HG03025 (cell line): ENCODE measurements at regions not wholly inside any gene's neighbourhood (a gene's known extent, or its start where the extent isn't known, plus 50 kb on each side); places are given as distances from the start of the nearest gene placed in this dataset.
"Not testable (repeated sequence)": the region's sequence is repeated elsewhere in the genome, so short reads cannot be mapped to it uniquely, and the experiment has no call there.

Experiments used
- ATAC-seq: cut with Tn5 transposase; IDR thresholded peaks from one replicate; pipeline ENCODE4 v1.9.1; 2021; ENCODE audit warnings: mild to moderate bottlenecking, moderate library complexity; ENCODE audit not compliant: unreplicated experiment, low FRiP score

GRCh38 chr21:29396951-29397455, 98.3 kb downstream of the BACH1 start:
- no peak for ATAC-seq

- no peak for ATAC-seq
Measured at GRCh38 chr21:29403301-29403700, 104.6 kb downstream of the BACH1 start.

DNA sequence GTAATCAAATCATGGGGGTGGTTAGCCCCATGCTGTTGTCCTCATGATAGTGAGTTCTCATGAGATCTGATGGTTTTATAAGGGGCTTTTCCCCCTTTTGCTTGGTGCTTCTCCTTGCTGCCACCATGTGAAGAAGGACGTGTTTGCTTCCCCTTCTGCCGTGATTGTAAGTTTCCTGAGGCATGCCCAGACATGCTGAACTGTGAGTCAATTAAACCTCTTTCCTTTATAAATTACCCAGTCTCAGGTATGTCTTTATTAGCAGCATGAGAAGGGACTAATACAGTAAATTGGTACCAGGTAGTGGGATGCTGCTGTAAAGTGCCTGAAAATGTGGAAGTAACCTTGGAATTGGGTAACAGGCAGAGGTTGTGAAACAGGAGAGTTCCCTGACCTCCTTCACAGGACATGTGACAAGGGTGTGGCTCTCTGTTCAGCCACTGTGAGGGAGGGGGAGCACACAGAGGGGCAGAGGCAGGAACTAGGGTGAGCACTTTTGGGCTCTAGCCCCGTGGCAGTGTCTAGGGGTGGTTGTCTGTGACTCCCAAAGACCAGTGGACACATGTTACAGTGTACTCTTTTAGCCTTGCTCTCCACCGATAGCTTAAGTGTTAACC, 105.3 kb downstream of the BACH1 start:
- ATAC-seq = no peak

DNA sequence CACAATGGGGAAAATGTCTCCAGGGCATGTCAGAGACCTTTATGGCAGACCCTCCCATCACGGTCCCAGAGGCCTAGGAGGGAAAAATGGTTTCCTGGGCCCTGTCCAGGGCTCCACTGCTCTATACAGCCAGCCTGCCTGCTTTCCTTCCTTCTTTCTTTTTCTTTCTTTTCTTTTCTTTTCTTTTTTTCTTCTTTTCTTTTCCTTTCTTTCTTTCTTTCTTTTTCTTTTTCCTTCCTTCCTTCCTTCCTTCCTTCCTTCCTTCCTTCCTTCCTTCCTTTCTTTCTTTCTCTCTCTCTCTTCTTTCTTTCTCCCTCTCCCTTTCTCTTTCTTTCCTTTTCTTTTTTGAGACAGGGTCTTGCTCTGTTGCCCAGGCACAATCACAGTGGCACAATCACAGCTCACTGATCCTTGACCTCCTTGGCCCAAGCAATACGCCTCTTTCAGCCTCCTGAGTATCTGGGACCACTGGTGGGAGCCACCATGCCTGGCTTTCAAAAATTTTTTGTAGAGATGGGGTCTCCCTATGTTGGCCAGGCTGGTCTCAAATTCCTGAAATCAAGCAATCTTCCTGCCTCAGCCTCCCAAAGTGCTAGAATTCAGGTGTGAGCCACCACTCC, 106.9 kb downstream of the BACH1 start:
- no peak for ATAC-seq

DNA sequence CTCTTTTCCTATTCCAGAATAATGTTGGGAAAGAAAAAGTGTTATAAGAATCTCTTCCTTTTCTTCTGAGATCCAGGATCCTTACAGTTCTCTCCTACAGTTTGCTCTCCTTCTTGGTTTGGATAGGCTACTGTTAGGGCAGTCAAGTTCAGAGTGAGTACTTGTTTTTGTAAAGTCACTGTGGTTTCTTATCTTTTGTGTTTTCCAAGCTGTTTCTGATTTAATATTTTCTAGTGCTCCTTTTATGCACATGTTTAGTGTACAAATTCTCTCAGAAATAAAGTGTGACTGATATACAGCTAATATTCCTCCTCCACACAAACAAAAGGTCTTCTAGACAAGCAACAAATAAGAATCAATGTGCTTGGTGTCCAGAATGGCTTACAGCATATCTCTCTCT, 107.7 kb downstream of the BACH1 start:
- no peak for ATAC-seq

GRCh38 chr21:29407571-29407970, 108.8 kb downstream of the BACH1 start:
- ATAC-seq = no peak

- ATAC-seq = no peak
Measured at GRCh38 chr21:29413683-29414082, 115.0 kb downstream of the BACH1 start.

DNA sequence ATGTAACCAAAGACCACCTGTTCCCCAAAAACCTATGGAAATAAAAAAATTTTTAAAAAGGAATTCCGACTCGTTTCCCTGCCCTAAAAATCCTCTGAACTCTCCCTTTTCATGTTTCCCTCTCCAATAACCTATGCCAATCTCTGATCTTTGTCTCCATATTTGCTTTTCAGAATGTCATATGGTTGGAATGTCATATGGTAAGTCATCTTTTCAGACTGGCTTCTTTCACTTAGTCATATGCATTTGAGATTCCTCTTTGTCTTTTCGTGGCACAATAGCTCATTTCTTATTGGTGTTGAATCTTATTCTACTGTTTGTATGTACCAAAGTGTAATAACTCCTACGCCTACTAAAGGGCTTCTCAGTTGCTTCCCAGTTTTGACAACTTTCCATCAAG, 117.5 kb downstream of the BACH1 start:
- ATAC-seq = no peak

DNA sequence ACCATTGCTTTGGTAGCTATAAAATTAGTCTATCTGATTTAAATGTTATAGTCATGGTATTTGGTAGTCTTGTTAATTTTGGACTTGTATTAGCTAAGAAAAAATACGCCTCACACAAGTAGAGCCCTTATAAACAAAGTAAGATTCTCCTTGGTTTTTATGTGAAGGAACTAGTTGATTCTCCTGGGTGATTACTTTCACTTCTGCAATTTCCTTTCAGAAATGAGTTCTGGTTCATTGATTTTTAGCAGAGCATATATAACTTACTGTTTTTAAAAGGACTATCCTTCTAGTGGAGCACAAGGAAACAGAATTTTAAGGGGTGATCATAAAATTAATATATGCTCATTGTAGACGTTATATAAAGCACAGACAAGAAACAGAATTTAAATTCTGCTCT, 120.1 kb downstream of the BACH1 start:
- ATAC-seq = peak; percentile 63

DNA sequence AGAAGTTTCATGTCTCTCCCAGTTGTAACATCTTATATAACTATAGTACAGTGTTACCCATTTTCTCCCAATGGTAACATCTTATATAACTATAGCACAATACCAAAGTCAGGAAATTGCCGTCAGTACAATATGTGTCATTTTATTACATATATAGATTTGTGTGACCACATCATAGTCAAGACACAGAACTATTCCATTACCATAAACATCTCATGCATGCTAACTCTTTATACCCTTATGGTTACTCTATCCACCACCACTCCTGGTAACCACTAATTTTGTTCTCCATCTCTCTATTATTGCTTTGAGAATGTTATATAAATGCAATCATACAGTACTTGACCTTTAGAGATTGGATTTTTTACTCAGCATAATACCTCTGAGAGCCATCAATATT, 120.7 kb downstream of the BACH1 start:
- ATAC-seq = no peak

DNA sequence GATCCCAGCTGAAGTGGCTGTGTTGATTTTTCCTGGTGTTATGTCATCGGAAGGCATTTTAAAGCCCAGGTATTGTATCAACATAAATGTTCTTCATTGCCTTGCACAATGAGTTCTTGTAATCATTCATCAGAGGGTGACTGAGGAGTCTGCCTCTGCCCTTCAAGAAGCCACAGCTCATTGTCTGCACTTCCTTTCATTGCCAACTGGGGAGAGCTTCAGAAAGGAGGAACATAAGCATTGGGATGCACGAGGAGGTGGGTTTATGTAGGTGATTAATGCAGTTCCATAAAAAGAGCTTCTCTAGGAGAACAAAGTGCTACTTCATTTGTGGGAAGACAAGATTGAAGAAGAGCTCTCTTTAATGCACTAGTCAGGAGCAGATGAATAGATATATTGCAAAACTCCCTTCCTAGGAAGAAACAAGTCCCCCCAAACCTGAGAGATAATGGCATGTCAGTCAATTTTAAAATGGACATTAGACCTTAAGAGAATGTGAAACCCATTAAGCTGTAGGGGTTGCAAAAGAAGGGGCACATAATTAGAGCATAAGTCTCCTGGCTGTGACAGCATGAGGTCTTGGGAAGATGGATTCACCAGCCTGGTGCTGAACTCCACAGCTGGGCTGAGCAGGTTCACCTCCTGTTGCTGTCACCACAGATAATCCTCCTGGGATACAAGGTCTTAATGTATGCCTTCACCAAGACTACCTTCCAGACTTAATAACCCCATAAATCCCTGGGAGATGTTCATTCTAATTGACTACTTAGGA, 124.6 kb downstream of the BACH1 start:
- ATAC-seq = no peak

- ATAC-seq = no peak
Measured at GRCh38 chr21:29424728-29425127, 126.0 kb downstream of the BACH1 start.

DNA sequence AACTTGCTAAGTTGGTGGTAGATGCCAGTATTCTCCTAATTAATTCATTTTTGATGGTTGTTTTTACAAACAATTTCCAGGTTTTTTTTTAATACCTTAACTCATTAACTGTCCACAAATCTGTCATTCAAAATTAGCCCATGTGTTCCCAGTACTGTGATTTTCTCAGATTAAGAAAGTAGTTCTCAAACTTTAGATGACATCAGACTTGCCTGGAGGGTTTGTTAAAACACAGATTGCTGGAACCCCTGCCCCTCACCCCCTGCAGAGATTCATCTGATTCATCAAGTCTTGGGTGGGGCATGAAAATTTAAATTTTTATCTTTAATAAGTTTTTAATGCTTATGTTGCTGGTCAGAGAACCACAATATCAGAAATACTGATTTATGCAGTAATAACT, 130.5 kb downstream of the BACH1 start:
- ATAC-seq = no peak

DNA sequence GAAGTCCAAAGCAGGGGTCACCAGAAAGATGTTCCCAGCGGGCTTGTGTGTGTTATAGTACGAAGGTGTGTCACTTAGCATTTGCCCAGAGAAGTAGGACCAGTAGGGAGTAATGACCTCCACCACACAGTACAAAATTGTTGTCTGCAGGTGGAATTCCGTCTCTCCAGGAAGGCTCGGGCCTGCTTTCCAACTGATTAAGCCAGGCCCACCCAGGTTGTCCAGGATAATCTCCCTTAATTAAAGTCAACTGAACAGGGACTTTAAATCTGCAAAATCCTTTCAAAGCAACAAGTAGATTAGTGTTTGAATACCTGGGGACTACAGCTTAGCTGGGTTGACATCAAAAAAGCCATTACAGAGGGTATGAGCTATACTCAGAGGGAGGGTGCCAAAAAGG, 131.3 kb downstream of the BACH1 start:
- no peak for ATAC-seq

DNA sequence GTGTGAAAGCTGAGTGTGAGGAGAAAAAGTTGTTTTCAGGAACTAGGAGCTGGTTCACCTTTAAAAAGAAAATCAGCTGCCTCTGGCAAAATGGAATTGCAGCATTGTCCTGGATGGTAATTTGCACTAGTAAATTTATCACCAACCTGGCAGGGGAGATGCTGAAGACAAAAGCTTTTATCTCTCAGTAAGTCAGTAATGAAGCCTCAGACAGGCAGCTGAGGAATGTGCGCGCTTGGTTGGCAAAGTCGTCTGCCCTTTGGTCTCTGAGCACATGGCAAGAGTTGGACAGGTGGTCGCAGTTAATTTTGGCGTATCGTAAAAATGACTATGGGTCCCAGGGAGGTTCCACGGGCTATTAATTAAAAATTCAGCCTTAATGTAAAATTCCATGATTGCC, 131.9 kb downstream of the BACH1 start:
- ATAC-seq = no peak

DNA sequence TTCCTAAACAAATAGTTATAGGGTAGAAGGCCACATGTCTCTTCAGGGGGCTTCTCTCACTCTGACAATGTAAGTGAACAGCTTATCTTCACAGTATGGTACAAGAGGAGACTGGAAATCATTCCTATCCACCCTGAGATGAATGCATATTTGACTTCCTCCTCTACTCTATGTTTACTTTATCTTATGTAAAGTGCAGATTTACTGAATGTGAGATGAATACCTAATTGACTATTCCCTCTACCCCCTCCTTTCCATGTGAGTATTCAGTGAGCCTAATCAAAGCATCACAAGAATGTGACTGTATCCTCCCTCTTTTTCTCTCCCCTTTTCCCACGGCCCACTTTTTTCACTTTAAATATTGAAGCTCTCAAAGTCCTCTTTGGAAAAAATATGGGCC, 132.5 kb downstream of the BACH1 start:
- ATAC-seq = no peak

DNA sequence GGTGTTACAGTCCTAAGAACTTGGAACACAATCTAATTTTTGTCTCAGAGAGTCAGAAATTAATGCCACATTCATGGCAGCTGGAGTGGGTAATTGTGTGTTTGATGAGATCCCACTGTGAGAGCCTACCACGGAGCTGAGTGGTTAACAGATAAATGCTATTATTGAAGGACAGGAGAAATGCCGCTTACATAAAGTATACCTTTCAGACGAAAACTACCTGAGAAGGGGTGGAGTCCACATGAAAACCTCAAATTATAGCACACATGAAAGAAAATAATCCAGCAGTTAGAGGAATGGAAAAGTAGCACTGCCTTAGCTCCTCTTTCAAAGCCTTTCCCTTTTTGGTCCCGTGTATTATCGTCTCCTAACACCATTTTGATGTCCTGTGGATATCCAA, 133.0 kb downstream of the BACH1 start:
- no peak for ATAC-seq

- ATAC-seq = no peak
Measured at GRCh38 chr21:29433366-29434059, 134.8 kb downstream of the BACH1 start.

- no peak for ATAC-seq
Measured at GRCh38 chr21:29434081-29434480, 135.4 kb downstream of the BACH1 start.

DNA sequence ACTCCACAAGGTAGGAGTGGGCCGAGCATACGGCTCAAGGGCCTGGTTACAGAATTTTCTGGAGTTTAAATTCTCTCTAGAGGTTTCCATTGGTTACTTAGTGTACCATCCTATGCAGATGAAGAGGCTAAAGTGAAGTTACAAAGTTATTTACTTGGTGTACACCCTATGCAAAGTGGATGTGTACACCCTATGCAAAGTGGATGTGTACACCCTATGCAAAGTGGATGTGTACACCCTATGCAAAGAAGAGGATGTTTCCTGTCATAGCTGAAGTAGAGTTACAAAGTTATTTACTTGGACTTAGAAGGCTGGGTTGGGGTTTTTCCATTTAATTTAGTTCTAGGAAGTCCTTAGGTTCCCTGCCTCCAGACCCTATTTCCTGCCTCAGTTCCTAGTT, 136.3 kb downstream of the BACH1 start:
- ATAC-seq = not testable (repeated sequence)

- no peak for ATAC-seq
Measured at GRCh38 chr21:29436143-29436542, 137.4 kb downstream of the BACH1 start.
